ENCODE measurements at regions not wholly inside any gene's neighbourhood (a gene's known extent, or its start where the extent isn't known, plus 50 kb on each side); places are given as distances from the start of the nearest gene placed in this dataset.

- TF ChIP-seq, protein P1, sequence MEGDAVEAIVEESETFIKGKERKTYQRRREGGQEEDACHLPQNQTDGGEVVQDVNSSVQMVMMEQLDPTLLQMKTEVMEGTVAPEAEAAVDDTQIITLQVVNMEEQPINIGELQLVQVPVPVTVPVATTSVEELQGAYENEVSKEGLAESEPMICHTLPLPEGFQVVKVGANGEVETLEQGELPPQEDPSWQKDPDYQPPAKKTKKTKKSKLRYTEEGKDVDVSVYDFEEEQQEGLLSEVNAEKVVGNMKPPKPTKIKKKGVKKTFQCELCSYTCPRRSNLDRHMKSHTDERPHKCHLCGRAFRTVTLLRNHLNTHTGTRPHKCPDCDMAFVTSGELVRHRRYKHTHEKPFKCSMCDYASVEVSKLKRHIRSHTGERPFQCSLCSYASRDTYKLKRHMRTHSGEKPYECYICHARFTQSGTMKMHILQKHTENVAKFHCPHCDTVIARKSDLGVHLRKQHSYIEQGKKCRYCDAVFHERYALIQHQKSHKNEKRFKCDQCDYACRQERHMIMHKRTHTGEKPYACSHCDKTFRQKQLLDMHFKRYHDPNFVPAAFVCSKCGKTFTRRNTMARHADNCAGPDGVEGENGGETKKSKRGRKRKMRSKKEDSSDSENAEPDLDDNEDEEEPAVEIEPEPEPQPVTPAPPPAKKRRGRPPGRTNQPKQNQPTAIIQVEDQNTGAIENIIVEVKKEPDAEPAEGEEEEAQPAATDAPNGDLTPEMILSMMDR (IDR thresholded peaks at IDR 0.05) = no peak
- no peak for TF ChIP-seq EZH2 (IDR thresholded peaks at IDR 0.05)
These were observed 251.4 kb upstream of the CLEC14A start for GRCh38 chr14:38507299-38507698.

Measured in neural progenitor cell (in vitro differentiated cells).